ENCODE measurements at regions not wholly inside any gene's neighbourhood (a gene's known extent, or its start where the extent isn't known, plus 50 kb on each side); places are given as distances from the start of the nearest gene placed in this dataset.

DNA sequence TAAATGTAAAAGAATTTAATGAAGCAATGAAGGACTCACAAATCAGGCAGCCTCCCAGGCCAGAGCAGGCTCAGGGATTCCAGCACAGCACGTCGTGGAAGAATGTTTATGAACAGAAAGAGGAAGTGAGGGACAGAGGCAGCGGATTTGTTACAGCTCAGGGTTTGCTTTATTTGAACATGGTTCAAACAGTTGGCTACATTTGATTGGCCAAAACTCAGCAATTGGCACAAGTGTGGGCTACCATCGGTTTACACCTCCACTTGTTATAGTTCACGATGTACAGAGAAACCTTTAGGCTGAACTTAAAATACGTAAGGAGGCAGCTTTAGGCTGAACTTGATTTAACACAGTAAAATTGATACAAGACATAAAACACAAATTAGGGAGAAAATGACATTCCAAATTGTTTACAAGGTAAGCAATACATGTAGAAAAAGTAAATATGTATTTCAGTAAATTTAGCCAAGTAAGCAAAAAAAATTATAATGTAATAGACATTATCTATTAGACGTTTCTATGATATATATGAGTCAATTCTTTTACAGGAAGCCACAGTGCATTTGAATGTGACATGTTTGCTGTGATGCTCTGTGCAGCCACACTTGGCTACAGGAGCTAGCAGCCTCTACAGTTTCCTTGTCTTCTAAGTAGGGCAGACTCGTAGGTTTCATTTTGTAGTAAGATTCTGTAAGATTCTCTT is 126.5 kb downstream of the ADSS2 start:
- DNase-seq (ENCODE audit: low spot score): no peak
- H3K27ac ChIP-seq (ENCODE audit: low read depth in 1 of 2, low read length in 2 of 2): peak overlapping the region; percentile 14 to 19
- WGBS: 58% methylated on average over 8 of the region's 8 CpGs
- TF ChIP-seq, protein P1, sequence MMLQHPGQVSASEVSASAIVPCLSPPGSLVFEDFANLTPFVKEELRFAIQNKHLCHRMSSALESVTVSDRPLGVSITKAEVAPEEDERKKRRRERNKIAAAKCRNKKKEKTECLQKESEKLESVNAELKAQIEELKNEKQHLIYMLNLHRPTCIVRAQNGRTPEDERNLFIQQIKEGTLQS (IDR thresholded peaks at IDR 0.05): no peak
- TF ChIP-seq, protein P2, sequence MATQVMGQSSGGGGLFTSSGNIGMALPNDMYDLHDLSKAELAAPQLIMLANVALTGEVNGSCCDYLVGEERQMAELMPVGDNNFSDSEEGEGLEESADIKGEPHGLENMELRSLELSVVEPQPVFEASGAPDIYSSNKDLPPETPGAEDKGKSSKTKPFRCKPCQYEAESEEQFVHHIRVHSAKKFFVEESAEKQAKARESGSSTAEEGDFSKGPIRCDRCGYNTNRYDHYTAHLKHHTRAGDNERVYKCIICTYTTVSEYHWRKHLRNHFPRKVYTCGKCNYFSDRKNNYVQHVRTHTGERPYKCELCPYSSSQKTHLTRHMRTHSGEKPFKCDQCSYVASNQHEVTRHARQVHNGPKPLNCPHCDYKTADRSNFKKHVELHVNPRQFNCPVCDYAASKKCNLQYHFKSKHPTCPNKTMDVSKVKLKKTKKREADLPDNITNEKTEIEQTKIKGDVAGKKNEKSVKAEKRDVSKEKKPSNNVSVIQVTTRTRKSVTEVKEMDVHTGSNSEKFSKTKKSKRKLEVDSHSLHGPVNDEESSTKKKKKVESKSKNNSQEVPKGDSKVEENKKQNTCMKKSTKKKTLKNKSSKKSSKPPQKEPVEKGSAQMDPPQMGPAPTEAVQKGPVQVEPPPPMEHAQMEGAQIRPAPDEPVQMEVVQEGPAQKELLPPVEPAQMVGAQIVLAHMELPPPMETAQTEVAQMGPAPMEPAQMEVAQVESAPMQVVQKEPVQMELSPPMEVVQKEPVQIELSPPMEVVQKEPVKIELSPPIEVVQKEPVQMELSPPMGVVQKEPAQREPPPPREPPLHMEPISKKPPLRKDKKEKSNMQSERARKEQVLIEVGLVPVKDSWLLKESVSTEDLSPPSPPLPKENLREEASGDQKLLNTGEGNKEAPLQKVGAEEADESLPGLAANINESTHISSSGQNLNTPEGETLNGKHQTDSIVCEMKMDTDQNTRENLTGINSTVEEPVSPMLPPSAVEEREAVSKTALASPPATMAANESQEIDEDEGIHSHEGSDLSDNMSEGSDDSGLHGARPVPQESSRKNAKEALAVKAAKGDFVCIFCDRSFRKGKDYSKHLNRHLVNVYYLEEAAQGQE (IDR thresholded peaks at IDR 0.05): no peak
- TF ChIP-seq FOXA1 (IDR thresholded peaks at IDR 0.05): no peak
- TF ChIP-seq, protein P3, sequence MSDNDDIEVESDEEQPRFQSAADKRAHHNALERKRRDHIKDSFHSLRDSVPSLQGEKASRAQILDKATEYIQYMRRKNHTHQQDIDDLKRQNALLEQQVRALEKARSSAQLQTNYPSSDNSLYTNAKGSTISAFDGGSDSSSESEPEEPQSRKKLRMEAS (IDR thresholded peaks at IDR 0.05): no peak
- no peak for TF ChIP-seq GABPA (IDR thresholded peaks at IDR 0.05 in 1 of 2, conservative IDR thresholded peaks at IDR 0.05 in 1 of 2)
- no peak for TF ChIP-seq NR2F2 (IDR thresholded peaks at IDR 0.05)
- no peak for TF ChIP-seq TAF1 (conservative IDR thresholded peaks at IDR 0.05)
- TF ChIP-seq, protein P4, sequence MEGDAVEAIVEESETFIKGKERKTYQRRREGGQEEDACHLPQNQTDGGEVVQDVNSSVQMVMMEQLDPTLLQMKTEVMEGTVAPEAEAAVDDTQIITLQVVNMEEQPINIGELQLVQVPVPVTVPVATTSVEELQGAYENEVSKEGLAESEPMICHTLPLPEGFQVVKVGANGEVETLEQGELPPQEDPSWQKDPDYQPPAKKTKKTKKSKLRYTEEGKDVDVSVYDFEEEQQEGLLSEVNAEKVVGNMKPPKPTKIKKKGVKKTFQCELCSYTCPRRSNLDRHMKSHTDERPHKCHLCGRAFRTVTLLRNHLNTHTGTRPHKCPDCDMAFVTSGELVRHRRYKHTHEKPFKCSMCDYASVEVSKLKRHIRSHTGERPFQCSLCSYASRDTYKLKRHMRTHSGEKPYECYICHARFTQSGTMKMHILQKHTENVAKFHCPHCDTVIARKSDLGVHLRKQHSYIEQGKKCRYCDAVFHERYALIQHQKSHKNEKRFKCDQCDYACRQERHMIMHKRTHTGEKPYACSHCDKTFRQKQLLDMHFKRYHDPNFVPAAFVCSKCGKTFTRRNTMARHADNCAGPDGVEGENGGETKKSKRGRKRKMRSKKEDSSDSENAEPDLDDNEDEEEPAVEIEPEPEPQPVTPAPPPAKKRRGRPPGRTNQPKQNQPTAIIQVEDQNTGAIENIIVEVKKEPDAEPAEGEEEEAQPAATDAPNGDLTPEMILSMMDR (IDR thresholded peaks at IDR 0.05; ENCODE audit: low read depth, low read length, missing input control): no peak
- TF ChIP-seq SP1 (IDR thresholded peaks at IDR 0.05): no peak
- no peak for TF ChIP-seq RXRA (IDR thresholded peaks at IDR 0.05)
- TF ChIP-seq YY1 (IDR thresholded peaks at IDR 0.05): no peak
- TF ChIP-seq EGR1 (IDR thresholded peaks at IDR 0.05; ENCODE audit: low read depth in 2 of 2): no peak
- TF ChIP-seq HNF4A (conservative IDR thresholded peaks at IDR 0.05): no peak
- TF ChIP-seq FOXA2 (IDR thresholded peaks at IDR 0.05): no peak
- no peak for TF ChIP-seq JUND (IDR thresholded peaks at IDR 0.05)
- TF ChIP-seq, protein P5, sequence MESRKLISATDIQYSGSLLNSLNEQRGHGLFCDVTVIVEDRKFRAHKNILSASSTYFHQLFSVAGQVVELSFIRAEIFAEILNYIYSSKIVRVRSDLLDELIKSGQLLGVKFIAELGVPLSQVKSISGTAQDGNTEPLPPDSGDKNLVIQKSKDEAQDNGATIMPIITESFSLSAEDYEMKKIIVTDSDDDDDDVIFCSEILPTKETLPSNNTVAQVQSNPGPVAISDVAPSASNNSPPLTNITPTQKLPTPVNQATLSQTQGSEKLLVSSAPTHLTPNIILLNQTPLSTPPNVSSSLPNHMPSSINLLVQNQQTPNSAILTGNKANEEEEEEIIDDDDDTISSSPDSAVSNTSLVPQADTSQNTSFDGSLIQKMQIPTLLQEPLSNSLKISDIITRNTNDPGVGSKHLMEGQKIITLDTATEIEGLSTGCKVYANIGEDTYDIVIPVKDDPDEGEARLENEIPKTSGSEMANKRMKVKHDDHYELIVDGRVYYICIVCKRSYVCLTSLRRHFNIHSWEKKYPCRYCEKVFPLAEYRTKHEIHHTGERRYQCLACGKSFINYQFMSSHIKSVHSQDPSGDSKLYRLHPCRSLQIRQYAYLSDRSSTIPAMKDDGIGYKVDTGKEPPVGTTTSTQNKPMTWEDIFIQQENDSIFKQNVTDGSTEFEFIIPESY (IDR thresholded peaks at IDR 0.05): no peak
- TF ChIP-seq RAD21 (IDR thresholded peaks at IDR 0.05): no peak
- no peak for TF ChIP-seq HNF4G (IDR thresholded peaks at IDR 0.05)
- H3K9ac ChIP-seq (ENCODE audit: low read depth in 1 of 2, low read length in 2 of 2): peak overlapping the region in 1 of 2 donors; percentile 33
- H3K9me3 ChIP-seq (ENCODE audit: control insufficient read depth in 4 of 4, low read length in 3 of 4): no peaks in the 10 kb centered on the region
- H3K36me3 ChIP-seq (ENCODE audit: control insufficient read depth in 4 of 4, insufficient read depth in 3 of 4, low read depth in 1 of 4, low read length in 3 of 4): no peaks in the 10 kb centered on the region
- no peak overlapping the region for H3K4me3 ChIP-seq (ENCODE audit: low read depth in 1 of 3, low read length in 3 of 3)
- peaks cover 0 to 2% (median 0%) of the 10 kb centered on the region in 4 donors for H3K4me1 ChIP-seq (ENCODE audit: control insufficient read depth in 4 of 4, insufficient read depth in 4 of 4, low read length in 3 of 4)
- no peaks in the 10 kb centered on the region for H3K27me3 ChIP-seq (ENCODE audit: control insufficient read depth in 4 of 4, insufficient read depth in 4 of 4, low read length in 3 of 4)

All from liver (tissue), 8 donors.